GM12878 (cell line): ENCODE measurements at regions not wholly inside any gene's neighbourhood (a gene's known extent, or its start where the extent isn't known, plus 50 kb on each side); places are given as distances from the start of the nearest gene placed in this dataset.

Source experiments
- ATAC-seq: fragments of 200-7000 bp; cut with Tn5 transposase; 3 replicates; pipeline ENCODE4 v1.9.1; 2020; ENCODE audit warnings: mild to moderate bottlenecking, moderate library complexity
- BruUV-seq: library from RNA; stranded (reverse); fragments of 400-500 nt; replicated peaks from 2 replicates; lab custom pipeline; 2021; lab: Mats Ljungman, UMichigan
- CTCF ChIA-PET: fragments of 300-600 bp; sonication (Branson Sonifier 250); formaldehyde crosslinking; extraction: SDS; loops from one replicate; lab custom pipeline; 2021; ENCODE audit warnings: inconsistent platforms; lab: Yijun Ruan, JAX
- POLR2A ChIA-PET: fragments of 350-600 bp; formaldehyde crosslinking; extraction: SDS; loops from one replicate; lab custom pipeline; 2021; ENCODE audit warnings: inconsistent platforms; lab: Charles Lee
- RAD21 ChIA-PET: fragments of 300-600 bp; sonication (Branson Sonifier 250); formaldehyde crosslinking; loops from one replicate; lab custom pipeline; 2023; ENCODE audit warnings: antibody characterized with exemption; ENCODE audit not compliant: unreplicated experiment; lab: Charles Lee
- SMC1A ChIA-PET: fragments of 300-600 bp; sonication (Branson Sonifier 250); formaldehyde crosslinking; loops from one replicate; lab custom pipeline; 2023; ENCODE audit not compliant: unreplicated experiment, uncharacterized antibody; lab: Charles Lee
- DNase-seq: peaks from one replicate; pipeline ENCODE4 v3.0.0-alpha.2; 2011; ENCODE audit warnings: low read depth, low spot score
- FAIRE-seq: peaks from 3 replicates; lab custom pipeline; 2011; peaks lifted over from hg19 to GRCh38; lab: Jason Lieb, UNC
- H2AFZ ChIP-seq: 2 replicates; pipeline ENCODE4 v1.6.0; 2011; ENCODE audit warnings: low read depth, low read length, control low read depth; ENCODE audit not compliant: control insufficient read depth
- H3K27ac ChIP-seq: 2 replicates; pipeline ENCODE4 v1.5.1; 2011; ENCODE audit warnings: control low read depth; ENCODE audit not compliant: control insufficient read depth, insufficient read depth
- H3K27me3 ChIP-seq, 2 experiments: replicated peaks in 1 of 2; 2 replicates each; pipeline versions ENCODE4 v1.6.0 to v1.6.1; 2011; ENCODE audit warnings: low read length in 1 of 2; ENCODE audit not compliant: control insufficient read depth in 2 of 2, insufficient read depth in 2 of 2
- H3K36me3 ChIP-seq, 2 experiments: 2 replicates each; pipeline ENCODE4 v1.5.1; 2011; ENCODE audit warnings: low read length in 1 of 2; ENCODE audit not compliant: control insufficient read depth in 2 of 2, insufficient read depth in 2 of 2
- H3K4me1 ChIP-seq: 2 replicates; pipeline ENCODE4 v1.6.1; 2011; ENCODE audit warnings: mild to moderate bottlenecking, low read length, moderate library complexity, mixed read lengths; ENCODE audit not compliant: control insufficient read depth, insufficient read depth
- H3K4me2 ChIP-seq: 2 replicates; pipeline ENCODE4 v1.6.0; 2011; ENCODE audit warnings: control low read depth; ENCODE audit not compliant: control insufficient read depth, insufficient read depth
- H3K4me3 ChIP-seq: fragments of 200-600 bp; sonication (generic); 2 replicates; pipeline ENCODE4 v1.5.1; 2016
- H3K79me2 ChIP-seq: 2 replicates; pipeline ENCODE4 v1.6.0; 2011; ENCODE audit warnings: low read length; ENCODE audit not compliant: control insufficient read depth, insufficient read depth
- H3K9ac ChIP-seq: 2 replicates; pipeline ENCODE4 v1.8.0; 2011; ENCODE audit warnings: low read length, control low read depth, mixed read lengths; ENCODE audit not compliant: control insufficient read depth, insufficient read depth
- H3K9me3 ChIP-seq: replicated peaks from 3 replicates; pipeline ENCODE4 v1.5.1; 2011; ENCODE audit warnings: mild to moderate bottlenecking, low read length; ENCODE audit not compliant: control insufficient read depth, insufficient read depth
- H4K20me1 ChIP-seq: 2 replicates; pipeline ENCODE4 v1.6.0; 2011; ENCODE audit not compliant: control insufficient read depth, insufficient read depth
- CBFB ChIP-seq: IDR thresholded peaks from 2 replicates; pipeline ENCODE4 v1.6.1; 2016; ENCODE audit warnings: antibody characterized with exemption, low read depth
- HDAC6 ChIP-seq: fragments of 200-600 bp; sonication (generic); IDR thresholded peaks from one replicate; pipeline ENCODE4 v1.8.0; 2017; ENCODE audit warnings: antibody characterized with exemption; ENCODE audit not compliant: unreplicated experiment
- NFXL1 ChIP-seq: fragments of 450-650 bp; IDR thresholded peaks from 2 replicates; pipeline ENCODE4 v1.6.1; 2017; ENCODE audit warnings: antibody characterized with exemption, mild to moderate bottlenecking, borderline replicate concordance
- PML ChIP-seq: IDR thresholded peaks from 2 replicates; pipeline ENCODE4 v1.6.1; 2012; ENCODE audit warnings: low read length, inconsistent platforms
- POLR2A ChIP-seq: IDR thresholded peaks from 2 replicates; pipeline ENCODE4 v1.6.1; 2011; ENCODE audit warnings: low read depth, mild to moderate bottlenecking, low read length
- SREBF2 ChIP-seq: IDR thresholded peaks from 2 replicates; pipeline ENCODE4 v1.6.1; 2012; ENCODE audit warnings: mild to moderate bottlenecking, low read length
- SUPT20H ChIP-seq: IDR thresholded peaks from 2 replicates; pipeline ENCODE4 v1.6.1; 2011; ENCODE audit warnings: low read depth, mild to moderate bottlenecking, low read length, moderate library complexity, borderline replicate concordance; ENCODE audit not compliant: control insufficient read depth
- ZBTB4 ChIP-seq: fragments of 450-650 bp; formaldehyde crosslinking; IDR thresholded peaks from 2 replicates; pipeline ENCODE4 v1.4.0; 2022; ENCODE audit warnings: mild to moderate bottlenecking, moderate library complexity
- ZNF384 ChIP-seq: IDR thresholded peaks from 2 replicates; pipeline ENCODE4 v1.6.1; 2012; ENCODE audit warnings: low read depth, mild to moderate bottlenecking, low read length, improper control_type of control experiment, borderline replicate concordance
- ZNF622 ChIP-seq: fragments of 450-650 bp; IDR thresholded peaks from 2 replicates; pipeline ENCODE4 v1.6.1; 2017; ENCODE audit warnings: mild to moderate bottlenecking, inconsistent platforms
- ZZZ3 ChIP-seq: IDR thresholded peaks from 2 replicates; pipeline ENCODE4 v1.6.1; 2011; ENCODE audit warnings: low read depth; ENCODE audit not compliant: control insufficient read depth, insufficient read length
- WGBS: methylation state at CpG from one replicate; pipeline ENCODE4 v1.1.6; 2016; ENCODE audit warnings: low lambda C conversion rate; ENCODE audit not compliant: insufficient replicate concordance, insufficient coverage; ENCODE audit errors: missing lambda C conversion rate; 5-methylcytosine and 5-hydroxymethylcytosine counted together
- in situ Hi-C: fragments of 300-500 bp; cut with MboI; formaldehyde crosslinking; loops from 9 replicates; pipeline ENCODE4 v1.14.3; 2018; ENCODE audit warnings: mixed read lengths
- intact Hi-C: fragments of 100-400 bp; cut with micrococcal nuclease; formaldehyde crosslinking; loops from one replicate; pipeline ENCODE4 v1.14.2; 2022; ENCODE audit not compliant: unreplicated experiment
- TF ChIP-seq, protein P1 (sequence below): fragments of 450-650 bp; IDR thresholded peaks from 2 replicates; pipeline ENCODE4 v1.6.1; 2018; ENCODE audit warnings: borderline replicate concordance, mild to moderate bottlenecking; ENCODE audit not compliant: partially characterized antibody
- TF ChIP-seq, protein P2 (sequence below): fragments of 450-650 bp; IDR thresholded peaks from 2 replicates; pipeline ENCODE4 v1.6.1; 2016; ENCODE audit warnings: mild to moderate bottlenecking

DNA sequence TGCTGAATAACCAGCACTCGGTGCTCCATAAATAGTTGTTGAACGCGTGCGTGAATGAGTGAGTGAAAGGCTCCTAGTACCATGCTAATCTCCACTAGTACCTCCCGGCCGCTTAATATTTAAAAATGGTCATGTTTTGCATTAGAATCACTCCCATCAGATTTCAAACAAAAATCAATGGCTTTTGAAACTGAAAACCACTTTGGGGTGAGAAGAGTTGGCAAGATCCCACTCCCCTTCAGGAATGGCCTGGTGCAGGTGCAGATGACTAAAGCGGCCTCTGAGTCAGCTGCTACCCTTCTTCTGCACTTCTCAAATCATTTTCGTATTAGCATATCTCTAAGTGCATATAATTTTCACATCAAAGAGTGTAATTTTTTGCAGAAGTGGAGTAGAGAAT lies 425.3 kb upstream of the PROK2 start (continued):
- TF ChIP-seq, protein P1, sequence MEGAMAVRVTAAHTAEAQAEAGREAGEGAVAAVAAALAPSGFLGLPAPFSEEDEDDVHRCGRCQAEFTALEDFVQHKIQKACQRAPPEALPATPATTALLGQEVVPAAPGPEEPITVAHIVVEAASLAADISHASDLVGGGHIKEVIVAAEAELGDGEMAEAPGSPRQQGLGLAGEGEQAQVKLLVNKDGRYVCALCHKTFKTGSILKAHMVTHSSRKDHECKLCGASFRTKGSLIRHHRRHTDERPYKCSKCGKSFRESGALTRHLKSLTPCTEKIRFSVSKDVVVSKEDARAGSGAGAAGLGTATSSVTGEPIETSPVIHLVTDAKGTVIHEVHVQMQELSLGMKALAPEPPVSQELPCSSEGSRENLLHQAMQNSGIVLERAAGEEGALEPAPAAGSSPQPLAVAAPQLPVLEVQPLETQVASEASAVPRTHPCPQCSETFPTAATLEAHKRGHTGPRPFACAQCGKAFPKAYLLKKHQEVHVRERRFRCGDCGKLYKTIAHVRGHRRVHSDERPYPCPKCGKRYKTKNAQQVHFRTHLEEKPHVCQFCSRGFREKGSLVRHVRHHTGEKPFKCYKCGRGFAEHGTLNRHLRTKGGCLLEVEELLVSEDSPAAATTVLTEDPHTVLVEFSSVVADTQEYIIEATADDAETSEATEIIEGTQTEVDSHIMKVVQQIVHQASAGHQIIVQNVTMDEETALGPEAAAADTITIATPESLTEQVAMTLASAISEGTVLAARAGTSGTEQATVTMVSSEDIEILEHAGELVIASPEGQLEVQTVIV: no peak
- no peak for TF ChIP-seq ZBTB4
- TF ChIP-seq, protein P2, sequence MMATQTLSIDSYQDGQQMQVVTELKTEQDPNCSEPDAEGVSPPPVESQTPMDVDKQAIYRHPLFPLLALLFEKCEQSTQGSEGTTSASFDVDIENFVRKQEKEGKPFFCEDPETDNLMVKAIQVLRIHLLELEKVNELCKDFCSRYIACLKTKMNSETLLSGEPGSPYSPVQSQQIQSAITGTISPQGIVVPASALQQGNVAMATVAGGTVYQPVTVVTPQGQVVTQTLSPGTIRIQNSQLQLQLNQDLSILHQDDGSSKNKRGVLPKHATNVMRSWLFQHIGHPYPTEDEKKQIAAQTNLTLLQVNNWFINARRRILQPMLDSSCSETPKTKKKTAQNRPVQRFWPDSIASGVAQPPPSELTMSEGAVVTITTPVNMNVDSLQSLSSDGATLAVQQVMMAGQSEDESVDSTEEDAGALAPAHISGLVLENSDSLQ: no peak

GRCh38 chr3:72205297-72205826 lies 420.4 kb upstream of the PROK2 start:
- no peak overlapping the region for H2AFZ ChIP-seq
- POLR2A ChIA-PET: no interaction called here
- ATAC-seq: no peak
- no TSS peak for BruUV-seq
- no peaks in the 10 kb centered on the region; a peak in 1 of 4 replicates for H3K27me3 ChIP-seq
- no peaks in the 10 kb centered on the region for H3K79me2 ChIP-seq
- DNase-seq: no peak
- CTCF ChIA-PET: no interaction called here
- FAIRE-seq: no peak
- SMC1A ChIA-PET: no interaction called here
- H4K20me1 ChIP-seq: no peaks in the 10 kb centered on the region
- no peak overlapping the region for H3K9ac ChIP-seq
- H3K9me3 ChIP-seq: peaks cover 6% of the 10 kb centered on the region
- TF ChIP-seq NFXL1: no peak
- no peak for TF ChIP-seq CBFB
- no peak for TF ChIP-seq HDAC6
- TF ChIP-seq SREBF2: no peak
- TF ChIP-seq PML: no peak
- TF ChIP-seq, protein P1: no peak
- no peak for TF ChIP-seq ZNF622
- no peak for TF ChIP-seq SUPT20H
- TF ChIP-seq ZZZ3: no peak
- no peak for TF ChIP-seq POLR2A
- TF ChIP-seq ZNF384: no peak
- in situ Hi-C loops (no loop called here), intact Hi-C loops (no loop called here)
- 35% methylated on average over 8 of the region's 8 CpGs for WGBS
- H3K4me3 ChIP-seq: no peak overlapping the region
- no peak overlapping the region for H3K4me2 ChIP-seq
- RAD21 ChIA-PET: interaction anchor here (0.5 kb wide), 1 partner anchor 96 kb away, joined by 3 read pairs; no protein-coding TSS in a partner anchor
- no peak overlapping the region for H3K27ac ChIP-seq
- H3K36me3 ChIP-seq: no peaks in the 10 kb centered on the region
- H3K4me1 ChIP-seq: no peaks in the 10 kb centered on the region
